ENCODE measurements at regions not wholly inside any gene's neighbourhood (a gene's known extent, or its start where the extent isn't known, plus 50 kb on each side); places are given as distances from the start of the nearest gene placed in this dataset.

GRCh38 chr18:14949800-14950664 is 202.1 kb downstream of the ANKRD30B start:
- TF ChIP-seq, protein P1, sequence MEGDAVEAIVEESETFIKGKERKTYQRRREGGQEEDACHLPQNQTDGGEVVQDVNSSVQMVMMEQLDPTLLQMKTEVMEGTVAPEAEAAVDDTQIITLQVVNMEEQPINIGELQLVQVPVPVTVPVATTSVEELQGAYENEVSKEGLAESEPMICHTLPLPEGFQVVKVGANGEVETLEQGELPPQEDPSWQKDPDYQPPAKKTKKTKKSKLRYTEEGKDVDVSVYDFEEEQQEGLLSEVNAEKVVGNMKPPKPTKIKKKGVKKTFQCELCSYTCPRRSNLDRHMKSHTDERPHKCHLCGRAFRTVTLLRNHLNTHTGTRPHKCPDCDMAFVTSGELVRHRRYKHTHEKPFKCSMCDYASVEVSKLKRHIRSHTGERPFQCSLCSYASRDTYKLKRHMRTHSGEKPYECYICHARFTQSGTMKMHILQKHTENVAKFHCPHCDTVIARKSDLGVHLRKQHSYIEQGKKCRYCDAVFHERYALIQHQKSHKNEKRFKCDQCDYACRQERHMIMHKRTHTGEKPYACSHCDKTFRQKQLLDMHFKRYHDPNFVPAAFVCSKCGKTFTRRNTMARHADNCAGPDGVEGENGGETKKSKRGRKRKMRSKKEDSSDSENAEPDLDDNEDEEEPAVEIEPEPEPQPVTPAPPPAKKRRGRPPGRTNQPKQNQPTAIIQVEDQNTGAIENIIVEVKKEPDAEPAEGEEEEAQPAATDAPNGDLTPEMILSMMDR (IDR thresholded peaks at IDR 0.05), result no peak
- no peak for TF ChIP-seq POLR2A (IDR thresholded peaks at IDR 0.05)
